DMS153 treated with DMSO at 0.1 percent for 48 hours (cell line): ENCODE measurements at regions not wholly inside any gene's neighbourhood (a gene's known extent, or its start where the extent isn't known, plus 50 kb on each side); places are given as distances from the start of the nearest gene placed in this dataset.

Experiments used
- DNase-seq: peaks from one replicate; lab custom pipeline; 2025; ENCODE audit not compliant: unreplicated experiment; lab: John Stamatoyannopoulos, UW

- DNase-seq, result peak; percentile 53
These were observed 114.4 kb upstream of the HAAO start for GRCh38 chr2:42906557-42907411.

GRCh38 chr2:42906111-42906556, 113.8 kb upstream of the HAAO start:
- DNase-seq, result no peak

- DNase-seq, result no peak
These were observed 113.1 kb upstream of the HAAO start for GRCh38 chr2:42905341-42906110.

GRCh38 chr2:42904576-42904876, 112.1 kb upstream of the HAAO start:
- no peak for DNase-seq

- DNase-seq, result peak; percentile 63
These were observed 111.6 kb upstream of the HAAO start for GRCh38 chr2:42903821-42904575.

- DNase-seq, result no peak
These were observed 110.7 kb upstream of the HAAO start for GRCh38 chr2:42902939-42903709.

GRCh38 chr2:42901076-42901640, 108.8 kb upstream of the HAAO start:
- no peak for DNase-seq

- no peak for DNase-seq
These were observed 108.0 kb upstream of the HAAO start for GRCh38 chr2:42900289-42900891.

- no peak for DNase-seq
These were observed 105.0 kb upstream of the HAAO start for GRCh38 chr2:42897358-42897757.

GRCh38 chr2:42895791-42896135, 103.4 kb upstream of the HAAO start:
- no peak for DNase-seq

GRCh38 chr2:42895134-42895790, 102.9 kb upstream of the HAAO start:
- no peak for DNase-seq

GRCh38 chr2:42893047-42893758, 100.8 kb upstream of the HAAO start:
- no peak for DNase-seq

GRCh38 chr2:42890791-42891355, 98.5 kb upstream of the HAAO start:
- no peak for DNase-seq

- DNase-seq, result no peak
These were observed 96.2 kb upstream of the HAAO start for GRCh38 chr2:42888321-42889245.

GRCh38 chr2:42886921-42887320, 94.5 kb upstream of the HAAO start:
- no peak for DNase-seq

GRCh38 chr2:42882756-42883155, 90.4 kb upstream of the HAAO start:
- DNase-seq, result no peak

GRCh38 chr2:42881732-42882131, 89.3 kb upstream of the HAAO start:
- DNase-seq, result no peak
